HEK293T (cell line): ENCODE measurements at regions not wholly inside any gene's neighbourhood (a gene's known extent, or its start where the extent isn't known, plus 50 kb on each side); places are given as distances from the start of the nearest gene placed in this dataset.

Source experiments
- BHLHE40 ChIP-seq: fragments of 450-650 bp; IDR thresholded peaks from 2 replicates; pipeline ENCODE4 v1.6.1; 2016; ENCODE audit warnings: mild to moderate bottlenecking, moderate library complexity, borderline replicate concordance
- CTBP1 ChIP-seq: fragments of 450-650 bp; IDR thresholded peaks from 2 replicates; pipeline ENCODE4 v1.6.1; 2016; ENCODE audit warnings: borderline replicate concordance
- L3MBTL2 ChIP-seq: fragments of 450-650 bp; conservative IDR thresholded peaks from 2 replicates; pipeline ENCODE4 v1.6.1; 2016; ENCODE audit warnings: mild to moderate bottlenecking

GRCh38 chr13:78298657-78299056 is 304.7 kb downstream of the POU4F1 start:
- no peak for TF ChIP-seq CTBP1
- no peak for TF ChIP-seq BHLHE40
- no peak for TF ChIP-seq L3MBTL2
